Caco-2 (cell line): ENCODE measurements at regions not wholly inside any gene's neighbourhood (a gene's known extent, or its start where the extent isn't known, plus 50 kb on each side); places are given as distances from the start of the nearest gene placed in this dataset.

Source experiments
- BruUV-seq: library from RNA; stranded (reverse); fragments of 400-500 nt; replicated peaks from 2 replicates; lab custom pipeline; 2021; lab: Mats Ljungman, UMichigan
- CTCF ChIA-PET: fragments of 300-600 bp; sonication (Branson Sonifier 250); formaldehyde crosslinking; loops from one replicate; lab custom pipeline; 2022; ENCODE audit warnings: antibody characterized with exemption; lab: Charles Lee
- POLR2A ChIA-PET: fragments of 300-600 bp; sonication (Branson Sonifier 250); formaldehyde crosslinking; loops from one replicate; lab custom pipeline; 2022; ENCODE audit warnings: antibody characterized with exemption; lab: Charles Lee
- DNase-seq, 2 experiments: peaks; one replicate each; pipeline versions ENCODE4 v3.0.0 to v3.0.0-alpha.2; 2020 to 2022
- H3K27me3 ChIP-seq: replicated peaks from 2 replicates; pipeline ENCODE4 v1.6.0; 2011; ENCODE audit warnings: low read length; ENCODE audit not compliant: control insufficient read depth, insufficient read depth
- H3K36me3 ChIP-seq: 2 replicates; pipeline ENCODE4 v1.5.1; 2011; ENCODE audit warnings: low read length; ENCODE audit not compliant: control insufficient read depth, insufficient read depth
- H3K4me1 ChIP-seq: fragments of 250-450 bp; sonication (Bioruptor Pico); 2 replicates; pipeline ENCODE4 v1.5.1; 2020; ENCODE audit warnings: mild to moderate bottlenecking
- H3K4me3 ChIP-seq: 2 replicates; pipeline ENCODE4 v1.5.1; 2011; ENCODE audit warnings: low read depth, mild to moderate bottlenecking, control low read depth, low read length
- H3K9me3 ChIP-seq: fragments of 250-450 bp; sonication (Bioruptor Pico); 2 replicates; pipeline ENCODE4 v1.5.1; 2020; ENCODE audit warnings: mild to moderate bottlenecking, moderate library complexity
- H3K27ac Mint-ChIP-seq: one replicate; pipeline ENCODE4 v1.8.0; 2022; ENCODE audit warnings: mixed read lengths; ENCODE audit not compliant: unreplicated experiment
- H3K27me3 Mint-ChIP-seq: one replicate; pipeline ENCODE4 v1.8.0; 2022; ENCODE audit warnings: mixed read lengths; ENCODE audit not compliant: insufficient read depth, unreplicated experiment
- H3K36me3 Mint-ChIP-seq: one replicate; pipeline ENCODE4 v1.8.0; 2022; ENCODE audit warnings: mild to moderate bottlenecking, mixed read lengths; ENCODE audit not compliant: insufficient read depth, unreplicated experiment
- H3K4me1 Mint-ChIP-seq: one replicate; pipeline ENCODE4 v1.8.0; 2022; ENCODE audit warnings: low read depth, mixed read lengths; ENCODE audit not compliant: unreplicated experiment
- H3K4me3 Mint-ChIP-seq: one replicate; pipeline ENCODE4 v1.8.0; 2022; ENCODE audit warnings: mild to moderate bottlenecking, moderate library complexity, mixed read lengths; ENCODE audit not compliant: unreplicated experiment
- H3K9me3 Mint-ChIP-seq: one replicate; pipeline ENCODE4 v1.8.0; 2022; ENCODE audit warnings: mixed read lengths; ENCODE audit not compliant: unreplicated experiment
- intact Hi-C: fragments of 100-400 bp; cut with micrococcal nuclease; formaldehyde crosslinking; loops from one replicate; pipeline ENCODE4 v1.10.0; 2022; ENCODE audit not compliant: unreplicated experiment
- TF ChIP-seq, protein P1 (sequence below), 2 experiments: fragments of 200-600 bp in 1 of 2; IDR thresholded peaks; 1 replicate in 1 of 2; 2 replicates in 1 of 2; pipeline versions ENCODE4 v1.5.1 to v1.8.0; 2011 to 2022; ENCODE audit warnings: antibody characterized with exemption in 1 of 2, control low read depth in 1 of 2, inconsistent platforms in 1 of 2, low read depth in 1 of 2, low read length in 1 of 2, mild to moderate bottlenecking in 1 of 2, moderate library complexity in 1 of 2; ENCODE audit not compliant: insufficient read depth in 1 of 2, severe bottlenecking in 1 of 2, unreplicated experiment in 1 of 2

DNA sequence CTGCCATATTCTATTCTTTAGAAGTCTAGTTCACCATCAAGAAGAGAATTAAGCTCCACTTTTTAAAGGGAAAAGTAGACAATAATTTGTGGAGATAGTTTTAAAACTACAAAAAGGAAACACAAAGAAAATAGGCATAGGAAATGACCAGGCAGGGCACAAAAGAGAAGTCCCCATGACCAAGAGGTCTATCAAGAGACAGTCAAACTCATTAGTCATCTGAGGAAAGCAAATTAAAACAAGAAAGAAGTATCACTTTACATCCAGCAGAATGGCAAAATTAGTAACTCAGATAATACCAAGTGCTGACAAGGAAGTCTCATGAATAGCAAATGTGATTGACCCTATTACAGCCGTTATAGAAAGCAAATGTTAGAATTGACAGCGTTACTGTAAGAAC lies 243.7 kb upstream of the SNX7 start:
- ChIA-PET POLR2A (no interaction called here), CTCF (no interaction called here)
- intact Hi-C loops: no loop called here
- DNase-seq: no peak
- H3K36me3 Mint-ChIP-seq: no peaks in the 10 kb centered on the region
- no TSS peak for BruUV-seq
- no peak overlapping the region for H3K4me3 Mint-ChIP-seq
- H3K4me1 Mint-ChIP-seq: no peaks in the 10 kb centered on the region
- no peaks in the 10 kb centered on the region for H3K27me3 ChIP-seq
- TF ChIP-seq, protein P1, sequence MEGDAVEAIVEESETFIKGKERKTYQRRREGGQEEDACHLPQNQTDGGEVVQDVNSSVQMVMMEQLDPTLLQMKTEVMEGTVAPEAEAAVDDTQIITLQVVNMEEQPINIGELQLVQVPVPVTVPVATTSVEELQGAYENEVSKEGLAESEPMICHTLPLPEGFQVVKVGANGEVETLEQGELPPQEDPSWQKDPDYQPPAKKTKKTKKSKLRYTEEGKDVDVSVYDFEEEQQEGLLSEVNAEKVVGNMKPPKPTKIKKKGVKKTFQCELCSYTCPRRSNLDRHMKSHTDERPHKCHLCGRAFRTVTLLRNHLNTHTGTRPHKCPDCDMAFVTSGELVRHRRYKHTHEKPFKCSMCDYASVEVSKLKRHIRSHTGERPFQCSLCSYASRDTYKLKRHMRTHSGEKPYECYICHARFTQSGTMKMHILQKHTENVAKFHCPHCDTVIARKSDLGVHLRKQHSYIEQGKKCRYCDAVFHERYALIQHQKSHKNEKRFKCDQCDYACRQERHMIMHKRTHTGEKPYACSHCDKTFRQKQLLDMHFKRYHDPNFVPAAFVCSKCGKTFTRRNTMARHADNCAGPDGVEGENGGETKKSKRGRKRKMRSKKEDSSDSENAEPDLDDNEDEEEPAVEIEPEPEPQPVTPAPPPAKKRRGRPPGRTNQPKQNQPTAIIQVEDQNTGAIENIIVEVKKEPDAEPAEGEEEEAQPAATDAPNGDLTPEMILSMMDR (IDR thresholded peaks at IDR 0.05; ENCODE audit: insufficient read depth in 1 of 2, low read depth in 1 of 2, low read length in 1 of 2, severe bottlenecking in 1 of 2, unreplicated experiment in 1 of 2): no peak
- H3K4me3 ChIP-seq: no peak overlapping the region
- H3K9me3 ChIP-seq: no peaks in the 10 kb centered on the region
- H3K27me3 Mint-ChIP-seq: no peaks in the 10 kb centered on the region
- H3K27ac Mint-ChIP-seq: no peak overlapping the region
- H3K9me3 Mint-ChIP-seq: peaks cover 8% of the 10 kb centered on the region
- no peaks in the 10 kb centered on the region for H3K36me3 ChIP-seq
- no peaks in the 10 kb centered on the region for H3K4me1 ChIP-seq

DNA sequence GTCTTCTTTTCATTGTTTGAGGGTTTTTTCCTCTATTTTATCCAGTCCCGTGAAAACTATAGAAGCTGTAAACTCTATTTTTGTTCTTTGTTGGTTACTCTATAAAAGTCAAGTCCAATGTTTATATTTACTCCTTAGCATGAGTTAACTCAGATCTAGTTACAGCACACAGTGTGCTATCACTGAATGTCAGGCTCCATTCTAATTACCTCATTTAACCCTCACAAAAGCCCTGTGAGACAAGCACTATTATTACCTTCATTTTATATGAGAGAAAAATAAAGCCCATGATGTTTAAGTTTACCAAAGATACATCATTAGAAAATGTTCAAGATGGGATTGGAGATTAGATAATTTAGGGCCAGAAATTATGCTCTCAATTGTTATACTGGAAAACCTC lies 251.4 kb upstream of the SNX7 start:
- TF ChIP-seq, protein P1 (IDR thresholded peaks at IDR 0.05; ENCODE audit: insufficient read depth in 1 of 2, low read depth in 1 of 2, low read length in 1 of 2, severe bottlenecking in 1 of 2, unreplicated experiment in 1 of 2): no peak
- Mint-ChIP-seq H3K36me3 (no peaks in the 10 kb centered on the region), H3K27ac (no peak overlapping the region), H3K27me3 (no peaks in the 10 kb centered on the region), H3K4me1 (no peaks in the 10 kb centered on the region), H3K9me3 (peaks cover 16% of the 10 kb centered on the region), H3K4me3 (no peak overlapping the region)
- no peak overlapping the region for H3K4me3 ChIP-seq
- intact Hi-C loops: no loop called here
- H3K4me1 ChIP-seq: peaks cover 11% of the 10 kb centered on the region
- no peaks in the 10 kb centered on the region for H3K9me3 ChIP-seq
- POLR2A ChIA-PET: no interaction called here
- H3K27me3 ChIP-seq: no peaks in the 10 kb centered on the region
- H3K36me3 ChIP-seq: no peaks in the 10 kb centered on the region
- no TSS peak for BruUV-seq
- DNase-seq: no peak
- CTCF ChIA-PET: no interaction called here

DNA sequence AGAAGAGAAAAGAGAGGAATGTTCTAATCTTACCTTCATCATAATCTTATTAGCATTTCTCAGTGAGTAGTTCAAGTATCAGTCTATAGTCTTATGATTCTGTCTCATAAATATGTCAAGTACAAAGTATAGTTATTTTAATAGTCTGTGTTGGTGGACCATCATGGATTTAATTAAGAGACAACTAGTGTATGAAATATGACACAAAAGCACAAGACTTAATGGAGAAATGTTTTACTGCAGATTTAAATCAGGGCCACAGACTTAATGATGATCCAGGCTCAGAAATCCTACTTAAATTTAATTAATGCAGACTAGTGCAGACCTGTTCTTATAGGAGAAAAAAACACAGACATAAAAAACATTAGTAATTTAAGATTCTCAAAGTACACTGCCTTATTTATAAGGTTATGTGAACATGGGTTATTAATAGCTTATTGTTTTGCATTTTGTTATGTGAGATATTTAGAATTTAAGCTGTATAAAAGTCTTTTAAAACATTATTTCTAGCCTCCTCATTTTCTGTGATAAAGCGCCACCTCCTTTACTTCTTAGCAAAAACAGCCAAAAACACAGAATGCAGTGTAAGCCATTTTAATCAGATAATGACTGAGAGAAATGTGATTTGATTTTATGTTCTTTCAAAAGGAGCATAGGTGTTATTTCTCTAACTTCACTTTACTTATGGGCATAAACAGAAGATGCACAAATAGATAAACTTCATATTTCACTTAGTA lies 255.0 kb upstream of the SNX7 start:
- POLR2A ChIA-PET: no interaction called here
- intact Hi-C loops: loop anchor here (5.0 kb wide), 1 partner anchor 51 kb away; no protein-coding TSS in a partner anchor

More for the DNA sequence above, 255.0 kb upstream of the SNX7 start:
- CTCF ChIA-PET: no interaction called here
- no peak for DNase-seq
- no peaks in the 10 kb centered on the region for H3K36me3 ChIP-seq
- Mint-ChIP-seq H3K36me3 (no peaks in the 10 kb centered on the region), H3K27ac (no peak overlapping the region), H3K27me3 (no peaks in the 10 kb centered on the region), H3K9me3 (no peaks in the 10 kb centered on the region), H3K4me1 (no peaks in the 10 kb centered on the region), H3K4me3 (no peak overlapping the region)
- TF ChIP-seq, protein P1 (IDR thresholded peaks at IDR 0.05; ENCODE audit: insufficient read depth in 1 of 2, low read depth in 1 of 2, low read length in 1 of 2, severe bottlenecking in 1 of 2, unreplicated experiment in 1 of 2): no peak
- BruUV-seq: no TSS peak
- peaks cover 14% of the 10 kb centered on the region for H3K4me1 ChIP-seq
- H3K9me3 ChIP-seq: no peaks in the 10 kb centered on the region
- no peaks in the 10 kb centered on the region for H3K27me3 ChIP-seq
- no peak overlapping the region for H3K4me3 ChIP-seq
